ENCODE measurements at regions not wholly inside any gene's neighbourhood (a gene's known extent, or its start where the extent isn't known, plus 50 kb on each side); places are given as distances from the start of the nearest gene placed in this dataset.

DNA sequence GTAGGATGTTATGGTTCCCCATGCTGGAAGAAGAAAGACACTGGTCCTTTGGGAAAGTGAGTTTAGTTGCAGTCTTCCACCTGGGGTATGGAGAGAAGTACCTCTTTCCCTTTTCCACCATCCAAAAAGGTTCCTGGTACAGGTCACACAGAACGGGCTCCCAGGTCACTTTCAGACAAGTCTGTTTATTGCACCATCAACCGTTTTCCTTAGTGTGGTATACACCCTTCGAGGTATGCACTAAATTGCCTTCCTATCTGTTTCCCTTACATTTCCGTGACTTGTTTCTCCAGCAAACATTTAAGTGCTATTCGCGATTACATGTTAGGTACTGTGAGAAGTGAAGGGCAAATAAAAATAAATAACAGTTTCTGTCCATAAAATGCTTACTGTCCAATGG is 185.1 kb downstream of the ARL4A start:
- TF ChIP-seq, protein P1, sequence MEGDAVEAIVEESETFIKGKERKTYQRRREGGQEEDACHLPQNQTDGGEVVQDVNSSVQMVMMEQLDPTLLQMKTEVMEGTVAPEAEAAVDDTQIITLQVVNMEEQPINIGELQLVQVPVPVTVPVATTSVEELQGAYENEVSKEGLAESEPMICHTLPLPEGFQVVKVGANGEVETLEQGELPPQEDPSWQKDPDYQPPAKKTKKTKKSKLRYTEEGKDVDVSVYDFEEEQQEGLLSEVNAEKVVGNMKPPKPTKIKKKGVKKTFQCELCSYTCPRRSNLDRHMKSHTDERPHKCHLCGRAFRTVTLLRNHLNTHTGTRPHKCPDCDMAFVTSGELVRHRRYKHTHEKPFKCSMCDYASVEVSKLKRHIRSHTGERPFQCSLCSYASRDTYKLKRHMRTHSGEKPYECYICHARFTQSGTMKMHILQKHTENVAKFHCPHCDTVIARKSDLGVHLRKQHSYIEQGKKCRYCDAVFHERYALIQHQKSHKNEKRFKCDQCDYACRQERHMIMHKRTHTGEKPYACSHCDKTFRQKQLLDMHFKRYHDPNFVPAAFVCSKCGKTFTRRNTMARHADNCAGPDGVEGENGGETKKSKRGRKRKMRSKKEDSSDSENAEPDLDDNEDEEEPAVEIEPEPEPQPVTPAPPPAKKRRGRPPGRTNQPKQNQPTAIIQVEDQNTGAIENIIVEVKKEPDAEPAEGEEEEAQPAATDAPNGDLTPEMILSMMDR (IDR thresholded peaks at IDR 0.05) = no peak
- TF ChIP-seq ZFX (IDR thresholded peaks at IDR 0.05; ENCODE audit: borderline replicate concordance) = no peak

Measured in 22Rv1 (cell line).